ENCODE measurements at regions not wholly inside any gene's neighbourhood (a gene's known extent, or its start where the extent isn't known, plus 50 kb on each side); places are given as distances from the start of the nearest gene placed in this dataset.

DNA sequence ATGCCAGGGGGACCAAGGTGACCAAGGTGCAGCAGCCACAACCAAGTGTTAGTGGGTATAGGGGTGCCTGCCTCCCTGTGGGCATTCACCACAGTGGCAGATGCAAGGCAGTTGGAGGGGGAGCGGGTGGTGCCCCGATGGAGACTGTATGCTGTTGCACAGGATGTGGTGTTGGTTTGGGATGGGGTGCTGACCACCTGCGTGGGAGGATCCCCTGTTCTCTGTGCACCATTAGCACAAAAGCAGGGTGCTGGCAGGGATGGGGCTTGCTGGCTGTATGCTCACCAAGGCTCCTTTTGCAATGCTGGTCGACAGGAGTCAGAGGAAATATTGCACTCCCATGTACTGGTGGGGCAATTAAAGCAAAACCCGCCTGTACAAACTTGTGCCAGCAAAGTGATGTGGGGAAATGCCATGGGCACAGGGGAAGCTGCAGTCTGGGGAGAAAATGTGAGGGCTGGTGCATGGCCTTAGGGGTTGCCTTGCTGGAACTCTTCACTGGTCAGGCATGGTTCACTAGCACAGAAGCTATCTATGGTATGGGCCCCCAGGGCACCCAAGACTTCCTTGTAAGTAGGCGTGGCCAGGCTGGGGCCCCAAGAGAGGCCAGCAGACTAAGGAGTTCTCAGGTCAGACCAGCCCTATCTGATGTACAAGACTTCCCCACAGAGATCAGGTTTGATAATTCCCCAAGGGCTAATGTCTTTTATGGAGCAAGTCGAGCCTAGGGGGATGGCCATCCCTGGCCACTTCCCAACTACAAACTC is 51.9 kb upstream of the GNAT3 start:
- DNase-seq (ENCODE audit: low spot score): no peak

DNA sequence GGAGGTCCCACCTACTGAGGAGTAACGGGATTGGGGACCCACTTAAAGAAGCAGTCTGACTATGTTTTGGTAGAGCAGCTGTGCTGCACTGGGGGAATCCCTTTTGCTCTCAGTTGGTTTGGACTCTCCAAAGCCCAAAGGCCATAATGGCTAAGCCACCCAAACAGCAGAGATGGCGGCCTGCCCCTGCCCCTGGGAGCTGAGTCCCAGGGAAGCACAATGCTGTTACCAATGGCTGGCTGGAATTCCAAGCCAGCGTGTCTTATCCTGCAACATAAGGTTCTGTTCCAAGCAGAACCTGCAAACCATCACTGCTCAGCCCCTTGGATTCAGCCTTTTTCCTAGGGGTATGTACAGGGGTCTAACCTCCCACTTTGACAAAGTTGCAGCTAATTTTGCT is 53.7 kb upstream of the GNAT3 start:
- no peak for DNase-seq (ENCODE audit: low spot score)

DNA sequence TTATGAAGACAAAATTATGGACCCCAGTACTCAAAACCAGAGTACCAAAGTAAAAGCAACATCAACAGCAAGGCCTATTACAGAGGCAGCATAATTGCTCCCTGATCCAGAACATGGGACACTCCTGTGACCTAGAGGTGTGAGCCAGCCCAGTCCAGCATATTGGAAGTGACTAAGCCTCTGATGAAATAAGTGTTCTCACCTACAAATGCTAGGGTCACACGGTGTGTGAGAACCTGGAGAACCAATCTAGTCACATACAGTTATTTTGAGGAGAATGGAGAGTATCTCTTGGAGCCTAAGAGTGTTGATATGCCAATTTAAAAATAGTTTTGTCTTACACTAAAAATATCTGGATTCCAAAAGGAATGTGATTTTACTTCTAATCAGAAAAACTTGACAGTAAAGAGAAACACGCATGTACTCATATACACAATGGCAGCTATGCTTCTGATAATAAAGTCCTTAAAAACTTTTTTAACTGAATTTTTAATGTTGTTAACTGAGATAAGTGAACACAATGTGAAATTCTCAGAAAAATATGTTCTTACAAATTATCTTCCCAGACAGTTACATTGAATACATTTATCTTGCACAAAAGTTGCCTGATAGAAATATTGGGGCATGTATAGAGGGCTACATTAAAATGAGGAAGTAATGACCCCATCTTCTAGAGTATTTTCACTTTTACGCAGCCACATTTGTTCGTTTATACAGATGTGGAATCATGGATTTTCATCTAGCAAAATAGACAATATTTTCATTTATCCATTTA is 56.8 kb upstream of the CD36 start:
- peak; percentile 54 for DNase-seq (ENCODE audit: low spot score)

DNA sequence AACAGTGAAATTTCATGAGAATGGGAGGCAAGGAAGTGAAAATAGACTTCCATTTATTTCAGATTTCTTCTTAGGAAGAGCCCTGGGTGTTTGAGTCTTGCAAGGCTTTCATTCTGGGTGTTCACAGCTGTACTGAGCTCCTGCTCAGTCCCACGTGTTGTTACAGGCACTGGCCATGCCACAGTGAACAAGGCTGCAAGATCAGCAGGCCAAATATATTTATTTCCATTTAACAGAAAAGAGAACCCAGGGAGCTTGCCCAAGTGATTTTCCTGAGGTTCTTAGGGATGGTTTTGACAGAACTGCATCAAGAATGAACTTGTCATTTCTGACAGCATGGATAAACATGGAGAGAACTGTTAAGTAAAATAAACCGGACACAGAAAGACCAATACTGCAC is 54.5 kb upstream of the CD36 start:
- no peak for DNase-seq (ENCODE audit: low spot score)

DNA sequence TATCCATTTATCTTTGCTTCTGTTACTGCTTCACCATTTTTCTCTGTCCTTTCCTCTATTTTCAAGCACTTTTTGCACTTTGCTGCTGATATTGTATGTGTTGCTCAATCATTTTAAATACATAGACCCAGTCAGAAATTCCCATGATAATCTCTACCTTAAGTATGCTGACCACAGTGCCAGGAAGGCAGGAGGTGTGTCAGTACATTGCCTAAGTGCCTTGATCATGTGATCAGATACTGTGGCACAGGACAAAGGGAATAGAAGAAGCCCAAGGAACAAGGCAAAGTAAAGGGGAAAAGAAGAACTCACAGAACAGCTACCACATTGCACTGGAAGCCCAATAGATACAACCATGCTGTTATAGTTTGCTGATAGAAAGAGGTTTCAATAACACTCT is 53.7 kb upstream of the CD36 start:
- no peak for DNase-seq (ENCODE audit: low spot score)

DNA sequence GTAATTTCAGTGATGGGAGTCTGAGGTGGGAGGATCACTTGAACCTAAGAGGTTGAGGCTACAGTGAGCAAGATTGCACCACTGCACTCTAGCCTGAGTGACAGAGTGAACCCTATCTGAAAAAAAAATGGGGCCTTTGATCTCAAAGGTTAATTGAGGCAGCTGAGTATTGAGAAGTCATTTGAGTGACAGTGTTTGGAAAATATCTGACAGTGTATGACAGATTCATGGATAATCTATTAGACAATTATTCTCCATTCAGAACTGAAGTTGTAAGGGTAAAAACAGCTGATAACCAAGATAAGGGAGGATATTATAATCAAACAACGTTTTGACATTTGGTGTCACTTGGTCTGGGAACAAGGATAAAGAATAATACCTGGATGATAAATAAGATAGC is 50.9 kb upstream of the CD36 start:
- no peak for DNase-seq (ENCODE audit: low spot score)

DNA sequence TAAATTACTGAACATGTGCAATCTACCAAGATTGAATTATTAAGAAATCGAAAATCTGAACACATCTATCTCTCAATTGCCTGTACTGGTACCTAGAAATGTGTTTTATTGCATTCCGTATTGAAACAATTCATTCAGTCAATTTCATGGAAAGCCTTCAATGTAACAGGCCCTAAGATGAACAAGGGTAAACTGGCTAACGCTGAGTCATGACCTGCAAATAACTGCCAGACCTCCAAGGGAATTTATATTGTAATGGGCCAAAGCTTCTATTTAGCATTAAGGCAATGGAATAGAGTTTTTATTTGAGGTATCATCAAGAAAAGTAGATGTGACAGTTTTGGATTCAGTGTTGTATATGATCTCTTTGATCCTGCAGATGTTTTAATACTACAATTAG is 49.9 kb upstream of the CD36 start:
- peak; percentile 24 for DNase-seq (ENCODE audit: low spot score)
